ENCODE measurements at regions not wholly inside any gene's neighbourhood (a gene's known extent, or its start where the extent isn't known, plus 50 kb on each side); places are given as distances from the start of the nearest gene placed in this dataset.

- intact Hi-C loops (cut with micrococcal nuclease) (no loop called here), in situ Hi-C loops (cut with MboI) (no loop called here)
- H4K20me1 ChIP-seq (replicated peaks; ENCODE audit: control insufficient read depth, insufficient read depth, low read length): no peaks in the 10 kb centered on the region
- no peaks in the 10 kb centered on the region for H3K36me3 ChIP-seq (ENCODE audit: control insufficient read depth, insufficient read depth, low read length)
- 0% methylated on average over 2 of the region's 2 CpGs for WGBS (ENCODE audit: insufficient coverage, low coverage, missing lambda C conversion rate)
- no peak overlapping the region for H3K4me3 ChIP-seq
- no peak overlapping the region for H3K27ac ChIP-seq (ENCODE audit: extremely low read depth, low read depth, low read length)
- no peak overlapping the region for H3K9ac ChIP-seq (ENCODE audit: insufficient read depth in 1 of 2, low read depth in 2 of 2, low read length in 2 of 2)
- no TSS peak for BruUV-seq (replicated peaks)
- TF ChIP-seq BCOR (IDR thresholded peaks at IDR 0.05) (no peak), GTF3C2 (IDR thresholded peaks at IDR 0.05; ENCODE audit: borderline replicate concordance, extremely low read depth, insufficient read length) (no peak), E2F6 (IDR thresholded peaks at IDR 0.05; ENCODE audit: borderline replicate concordance in 1 of 2, extremely low read depth in 1 of 2, insufficient read depth in 1 of 2, insufficient read length in 1 of 2, low read depth in 1 of 2, low read length in 1 of 2, poor library complexity in 1 of 2, severe bottlenecking in 1 of 2) (no peak), CHD4 (IDR thresholded peaks at IDR 0.05; ENCODE audit: insufficient read depth, insufficient replicate concordance, low read depth, low read length, poor library complexity, severe bottlenecking) (no peak), OTX1 (CRISPR knock-in tag; IDR thresholded peaks at IDR 0.05) (no peak), CREB1 (IDR thresholded peaks at IDR 0.05) (no peak), CREB1 (CRISPR knock-in tag; IDR thresholded peaks at IDR 0.05) (no peak), POLR2B (IDR thresholded peaks at IDR 0.05; ENCODE audit: low read depth, partially characterized antibody) (no peak), ZNF274 (IDR thresholded peaks at IDR 0.05; ENCODE audit: borderline replicate concordance, low read depth, low read length) (no peak), MCM2 (IDR thresholded peaks at IDR 0.05; ENCODE audit: low read depth) (no peak)
- FAIRE-seq (no peak), ATAC-seq (no peak), DNase-seq (ENCODE audit: extremely low read depth in 1 of 4, low spot score in 3 of 4) (no peak)
- H3K4me2 ChIP-seq (ENCODE audit: insufficient read depth, low read length): no peak overlapping the region
- no peaks in the 10 kb centered on the region for H3K79me2 ChIP-seq (ENCODE audit: control insufficient read depth, insufficient read depth, low read length)
- H3K4me1 ChIP-seq (replicated peaks in 1 of 2; ENCODE audit: control insufficient read depth in 2 of 2, insufficient read depth in 2 of 2, low read length in 2 of 2): no peaks in the 10 kb centered on the region
- POLR2A ChIA-PET: interaction anchor here (1.5 kb wide), 1 partner anchor 10 kb away, joined by 3 read pairs; no protein-coding TSS in a partner anchor
- H2AFZ ChIP-seq (ENCODE audit: low read depth, low read length): no peak overlapping the region
- peaks cover 0 to 5% of the 10 kb centered on the region in 2 experiments; a peak in 2 of 5 replicates for H3K27me3 ChIP-seq (ENCODE audit: control insufficient read depth in 2 of 2, insufficient read depth in 2 of 2, low read length in 2 of 2)
- CTCF ChIA-PET (ENCODE audit: low intra/inter-chr PET ratio): no interaction called here
- no peaks in the 10 kb centered on the region for H3K9me1 ChIP-seq (ENCODE audit: control insufficient read depth, insufficient read depth, low read length)
- H3K9me3 ChIP-seq (replicated peaks; ENCODE audit: control insufficient read depth, insufficient read depth, low read depth, low read length): no peaks in the 10 kb centered on the region
Observed at GRCh38 chr4:112813790-112814189, 176.8 kb downstream of the LARP7 start.
